H1 (cell line): ENCODE measurements at regions not wholly inside any gene's neighbourhood (a gene's known extent, or its start where the extent isn't known, plus 50 kb on each side); places are given as distances from the start of the nearest gene placed in this dataset.

Source experiments
- CTCF ChIA-PET: fragments of 300-600 bp; sonication (Branson Sonifier 250); formaldehyde crosslinking; loops from one replicate; lab custom pipeline; 2021; ENCODE audit not compliant: partially characterized antibody; lab: Charles Lee
- POLR2A ChIA-PET: fragments of 300-600 bp; sonication (Branson Sonifier 250); formaldehyde crosslinking; loops from one replicate; lab custom pipeline; 2021; ENCODE audit warnings: inconsistent platforms; ENCODE audit not compliant: partially characterized antibody; lab: Charles Lee
- DNase-seq, 2 experiments: peaks; one replicate each; pipeline versions ENCODE4 v3.0.0 to v3.0.0-alpha.2; 2010 to 2022; ENCODE audit warnings: low spot score in 2 of 2, low read depth in 1 of 2, mixed read lengths in 1 of 2
- FAIRE-seq: peaks from 2 replicates; lab custom pipeline; 2011; peaks lifted over from hg19 to GRCh38; lab: Jason Lieb, UNC
- H2AFZ ChIP-seq: 2 replicates; pipeline ENCODE4 v1.8.1; 2012; ENCODE audit warnings: low read length, inconsistent platforms
- H2AK5ac ChIP-seq: 2 replicates; pipeline ENCODE4 v1.6.1; 2013; ENCODE audit warnings: low read depth, low read length
- H2BK120ac ChIP-seq: replicated peaks from 2 replicates; pipeline ENCODE3; 2013; ENCODE audit warnings: low read depth, low read length, inconsistent platforms
- H2BK12ac ChIP-seq: 2 replicates; pipeline ENCODE4 v1.6.1; 2013; ENCODE audit warnings: low read depth, low read length
- H2BK15ac ChIP-seq: 2 replicates; pipeline ENCODE4 v1.6.1; 2013; ENCODE audit warnings: low read length
- H2BK20ac ChIP-seq: 2 replicates; pipeline ENCODE4 v1.6.1; 2013; ENCODE audit warnings: low read length
- H2BK5ac ChIP-seq: 2 replicates; pipeline ENCODE4 v1.6.1; 2013; ENCODE audit warnings: low read depth, low read length
- H3K14ac ChIP-seq: 2 replicates; pipeline ENCODE4 v1.6.1; 2013; ENCODE audit warnings: inconsistent platforms; ENCODE audit not compliant: insufficient read length
- H3K18ac ChIP-seq: 2 replicates; pipeline ENCODE4 v1.6.1; 2013; ENCODE audit warnings: low read length; ENCODE audit errors: extremely low read depth
- H3K23ac ChIP-seq: 2 replicates; pipeline ENCODE4 v1.6.1; 2013; ENCODE audit warnings: inconsistent platforms; ENCODE audit not compliant: insufficient read length
- H3K23me2 ChIP-seq: 2 replicates; pipeline ENCODE4 v1.6.1; 2013; ENCODE audit warnings: low read depth, low read length
- H3K27ac ChIP-seq: 2 replicates; pipeline ENCODE4 v1.6.1; 2011; ENCODE audit warnings: low read depth, low read length, inconsistent platforms
- H3K27me3 ChIP-seq, 4 experiments: replicated peaks in 1 of 4; 1 replicate in 1 of 4; 2 replicates in 3 of 4; pipeline versions ENCODE4 v1.6.1 to v1.8.1; 2011 to 2013; ENCODE audit warnings: low read length in 3 of 4, mild to moderate bottlenecking in 3 of 4, inconsistent platforms in 2 of 4, mixed read lengths in 2 of 4, moderate library complexity in 1 of 4; ENCODE audit not compliant: control insufficient read depth in 3 of 4, insufficient read depth in 3 of 4; ENCODE audit errors: extremely low read depth in 1 of 4
- H3K36me3 ChIP-seq, 4 experiments: 2 replicates each; pipeline versions ENCODE4 v1.6.1 to v1.8.1; 2011 to 2013; ENCODE audit warnings: mild to moderate bottlenecking in 4 of 4, low read length in 3 of 4, moderate library complexity in 2 of 4, control low read depth in 1 of 4, inconsistent platforms in 1 of 4; ENCODE audit not compliant: insufficient read depth in 4 of 4, control insufficient read depth in 2 of 4
- H3K4ac ChIP-seq: replicated peaks from 2 replicates; pipeline ENCODE3; 2013; ENCODE audit warnings: low read length, low read depth, mixed read lengths, inconsistent platforms; ENCODE audit not compliant: insufficient read length
- H3K4me1 ChIP-seq, 4 experiments: replicated peaks in 1 of 4; 1 replicate in 1 of 4; 2 replicates in 3 of 4; pipeline versions ENCODE4 v1.6.1 to v1.8.1; 2011 to 2013; ENCODE audit warnings: low read length in 3 of 4, inconsistent platforms in 2 of 4, mixed read lengths in 1 of 4; ENCODE audit not compliant: insufficient read depth in 4 of 4, control insufficient read depth in 3 of 4
- H3K4me2 ChIP-seq, 2 experiments: 2 replicates each; pipeline versions ENCODE4 v1.6.1 to v1.8.1; 2011 to 2013; ENCODE audit warnings: low read depth in 2 of 2, low read length in 2 of 2, control low read depth in 1 of 2, inconsistent platforms in 1 of 2, mild to moderate bottlenecking in 1 of 2; ENCODE audit not compliant: insufficient read depth in 1 of 2
- H3K4me3 ChIP-seq, 4 experiments: fragments of 200-600, 300-600 bp in 1 of 4; sonication (generic), shearing (Covaris generic), sonication (Bioruptor Twin) in 1 of 4; 2 replicates each; pipeline versions ENCODE4 v1.5.1 to v1.8.1; 2011 to 2016; ENCODE audit warnings: low read length in 4 of 4, low read depth in 3 of 4, control low read depth in 2 of 4, inconsistent platforms in 2 of 4, mild to moderate bottlenecking in 2 of 4, mixed read lengths in 1 of 4, moderate library complexity in 1 of 4; ENCODE audit not compliant: insufficient read depth in 2 of 4; ENCODE audit errors: extremely low read depth in 1 of 4
- H3K56ac ChIP-seq: replicated peaks from 2 replicates; pipeline ENCODE3; 2013; ENCODE audit warnings: low read depth, mild to moderate bottlenecking, mixed read lengths, low read length, inconsistent platforms; ENCODE audit not compliant: insufficient read length
- H3K79me1 ChIP-seq: 2 replicates; pipeline ENCODE4 v1.6.1; 2013; ENCODE audit warnings: low read depth, low read length, control low read depth
- H3K79me2 ChIP-seq, 2 experiments: 2 replicates each; pipeline versions ENCODE4 v1.6.1 to v1.8.1; 2012 to 2013; ENCODE audit warnings: low read length in 2 of 2, mild to moderate bottlenecking in 2 of 2, inconsistent platforms in 1 of 2; ENCODE audit not compliant: insufficient read depth in 2 of 2, control insufficient read depth in 1 of 2
- H3K9ac ChIP-seq, 4 experiments: replicated peaks in 1 of 4; 1 replicate in 1 of 4; 2 replicates in 3 of 4; pipeline versions ENCODE4 v1.6.1 to v1.8.1; 2011 to 2013; ENCODE audit warnings: low read depth in 3 of 4, low read length in 3 of 4, control low read depth in 2 of 4, mild to moderate bottlenecking in 2 of 4, moderate library complexity in 2 of 4, inconsistent platforms in 1 of 4; ENCODE audit errors: extremely low read depth in 1 of 4
- H3K9me3 ChIP-seq, 2 experiments: 2 replicates each; pipeline versions ENCODE4 v1.6.1 to v1.8.1; 2012 to 2013; ENCODE audit warnings: mild to moderate bottlenecking in 2 of 2, moderate library complexity in 2 of 2, control low read depth in 1 of 2, inconsistent platforms in 1 of 2, low read depth in 1 of 2, low read length in 1 of 2, mixed read lengths in 1 of 2; ENCODE audit not compliant: insufficient read depth in 2 of 2
- H4K20me1 ChIP-seq, 2 experiments: replicated peaks in 1 of 2; 2 replicates each; pipeline versions ENCODE3 to v1.8.1; 2011 to 2013; ENCODE audit warnings: inconsistent platforms in 2 of 2, low read length in 2 of 2, mild to moderate bottlenecking in 1 of 2; ENCODE audit not compliant: insufficient read depth in 2 of 2, control insufficient read depth in 1 of 2
- H4K5ac ChIP-seq: 2 replicates; pipeline ENCODE4 v1.6.1; 2013; ENCODE audit warnings: low read length, low read depth, mixed read lengths, inconsistent platforms; ENCODE audit not compliant: insufficient read length
- H4K8ac ChIP-seq: 2 replicates; pipeline ENCODE4 v1.8.0; 2013; ENCODE audit warnings: mild to moderate bottlenecking, moderate library complexity, low read length, inconsistent platforms; ENCODE audit not compliant: insufficient read depth; ENCODE audit errors: extremely low read depth
- H4K91ac ChIP-seq: replicated peaks from 2 replicates; pipeline ENCODE3; 2013; ENCODE audit warnings: low read length, mixed read lengths, inconsistent platforms; ENCODE audit not compliant: insufficient read length
- EGR1 ChIP-seq: IDR thresholded peaks from 2 replicates; pipeline ENCODE4 v1.6.1; 2011; ENCODE audit warnings: low read depth, low read length, borderline replicate concordance
- JUND ChIP-seq: IDR thresholded peaks from 2 replicates; pipeline ENCODE4 v1.6.1; 2011; ENCODE audit warnings: mild to moderate bottlenecking, improper control_type of control experiment, low read length
- SUZ12 ChIP-seq: fragments of 200-600 bp; sonication (generic); IDR thresholded peaks from 2 replicates; pipeline ENCODE4 v1.6.1; 2012; ENCODE audit warnings: mild to moderate bottlenecking, inconsistent platforms, low read length, moderate library complexity, mixed read lengths
- ZNF274 ChIP-seq: IDR thresholded peaks from 2 replicates; pipeline ENCODE4 v1.7.0; 2012; ENCODE audit warnings: low read length, borderline replicate concordance; ENCODE audit errors: extremely low read depth
- WGBS, 2 experiments: shearing (Covaris generic) in 1 of 2; methylation state at CpG; one replicate each; pipeline versions ENCODE4 v1.1.6 to v1.1.7; 2013 to 2015; ENCODE audit warnings: low lambda C conversion rate in 2 of 2, mixed read lengths in 2 of 2, inconsistent platforms in 1 of 2, low coverage in 1 of 2, missing lambda C conversion rate in 1 of 2; ENCODE audit not compliant: insufficient replicate concordance in 2 of 2, insufficient coverage in 1 of 2, insufficient read length in 1 of 2; ENCODE audit errors: extremely low coverage in 1 of 2, missing lambda C conversion rate in 1 of 2; 5-methylcytosine and 5-hydroxymethylcytosine counted together

DNA sequence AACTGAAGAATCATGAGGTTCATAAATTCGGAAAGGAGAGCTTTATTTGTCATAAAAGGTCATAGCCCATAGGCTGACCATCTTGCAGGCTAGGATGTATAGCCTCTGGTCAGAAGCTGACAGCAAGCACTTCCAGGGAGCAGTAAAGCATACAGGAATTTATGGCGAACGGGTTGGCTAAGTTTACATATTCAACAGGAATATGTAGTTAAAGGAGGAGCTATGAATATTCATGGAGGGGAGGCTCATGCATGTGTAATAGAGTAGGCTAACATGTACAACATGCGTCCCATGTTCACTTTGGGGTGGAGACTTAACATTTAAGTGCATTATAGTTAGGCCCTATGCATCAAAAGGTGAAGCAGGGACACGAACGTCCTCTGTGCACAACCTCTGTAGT lies 1425.7 kb upstream of the TENM3 start:
- Histone ChIP-seq H2BK12ac (no peak overlapping the region), H4K8ac (no peak overlapping the region), H3K9me3 (no peaks in the 10 kb centered on the region), H3K79me2 (no peaks in the 10 kb centered on the region), H2BK5ac (no peak overlapping the region), H3K4me3 (no peak overlapping the region), H4K20me1 (no peaks in the 10 kb centered on the region), H3K4me1 (0 out of 7 replicates have a peak, but pooled peaks cover 0 to 2% (median 0%) of the 10 kb centered on the region in 4 experiments), H3K27me3 (no peaks in the 10 kb centered on the region), H2BK15ac (no peak overlapping the region), H3K4ac (no peak overlapping the region), H3K23ac (no peak overlapping the region), H3K79me1 (no peaks in the 10 kb centered on the region), H4K5ac (no peak overlapping the region), H2AK5ac (no peak overlapping the region), H3K9ac (no peak overlapping the region), H2AFZ (no peak overlapping the region), H3K56ac (no peak overlapping the region), H3K14ac (no peak overlapping the region), H3K23me2 (no peaks in the 10 kb centered on the region), H3K18ac (no peak overlapping the region), H3K4me2 (no peak overlapping the region), H3K27ac (no peak overlapping the region), H3K36me3 (no peaks in the 10 kb centered on the region), H2BK120ac (no peak overlapping the region), H4K91ac (no peak overlapping the region), H2BK20ac (no peak overlapping the region)
- no peak for FAIRE-seq
- no peak for DNase-seq
- ChIA-PET POLR2A (no interaction called here), CTCF (interaction anchor here (1.0 to 1.3 kb wide), 2 partner anchors 10 to 11 kb away, joined by 4 to 7 read pairs; no protein-coding TSS in a partner anchor)
- TF ChIP-seq EGR1 (no peak), SUZ12 (no peak), ZNF274 (no peak), JUND (no peak)
- WGBS, 2 experiments, result 93% methylated on average over 6 of the region's 6 CpGs; no CpG with 5 or more reads in 1 of the 2 experiments
